ENCODE measurements at regions not wholly inside any gene's neighbourhood (a gene's known extent, or its start where the extent isn't known, plus 50 kb on each side); places are given as distances from the start of the nearest gene placed in this dataset.

- no TSS peak for BruUV-seq (replicated peaks)
- intact Hi-C loops (cut with micrococcal nuclease) = no loop called here
- DNase-seq (ENCODE audit: unreplicated experiment) = no peak
- Mint-ChIP-seq H3K4me1 (ENCODE audit: insufficient read depth, unreplicated experiment) (no peaks in the 10 kb centered on the region), H3K27me3 (ENCODE audit: insufficient read depth, unreplicated experiment) (peaks cover 55% of the 10 kb centered on the region), H3K27ac (ENCODE audit: low read depth, unreplicated experiment) (no peak overlapping the region), H3K4me3 (ENCODE audit: unreplicated experiment) (no peak overlapping the region), H3K9me3 (ENCODE audit: unreplicated experiment) (no peaks in the 10 kb centered on the region), H3K36me3 (ENCODE audit: insufficient read depth, unreplicated experiment) (no peaks in the 10 kb centered on the region)
- POLR2A ChIA-PET = no interaction called here
- CTCF ChIA-PET = interaction anchor here (0.9 to 1.5 kb wide), 3 partner anchors 38 to 464 kb away, joined by 3 to 4 read pairs (median 3); no protein-coding TSS in a partner anchor
- no peak for TF ChIP-seq CTCF (IDR thresholded peaks at IDR 0.05; ENCODE audit: unreplicated experiment)
Measured at GRCh38 chr3:34219556-34219955, 421.1 kb downstream of the PDCD6IP start.

GRCh38 chr3:34225821-34226366 is 427.5 kb downstream of the PDCD6IP start:
- no peak overlapping the region for H3K27ac Mint-ChIP-seq (ENCODE audit: low read depth, unreplicated experiment)
- no peaks in the 10 kb centered on the region for H3K4me1 Mint-ChIP-seq (ENCODE audit: insufficient read depth, unreplicated experiment)
- H3K9me3 Mint-ChIP-seq (ENCODE audit: unreplicated experiment) = no peaks in the 10 kb centered on the region
- intact Hi-C loops (cut with micrococcal nuclease) = no loop called here
- no peak for DNase-seq (ENCODE audit: unreplicated experiment)
- peaks cover 19% of the 10 kb centered on the region for H3K27me3 Mint-ChIP-seq (ENCODE audit: insufficient read depth, unreplicated experiment)
- no peaks in the 10 kb centered on the region for H3K36me3 Mint-ChIP-seq (ENCODE audit: insufficient read depth, unreplicated experiment)
- TF ChIP-seq CTCF (IDR thresholded peaks at IDR 0.05; ENCODE audit: unreplicated experiment) = no peak
- CTCF ChIA-PET = no interaction called here
- no TSS peak for BruUV-seq (replicated peaks)
- no peak overlapping the region for H3K4me3 Mint-ChIP-seq (ENCODE audit: unreplicated experiment)
- POLR2A ChIA-PET = no interaction called here

- ChIA-PET POLR2A (no interaction called here), CTCF (interaction anchor here (0.6 to 2.2 kb wide), 5 partner anchors 15 to 260 kb away, joined by 3 to 12 read pairs (median 3); no protein-coding TSS in a partner anchor)
- TF ChIP-seq CTCF (IDR thresholded peaks at IDR 0.05; ENCODE audit: unreplicated experiment) = no peak
- no peaks in the 10 kb centered on the region for H3K9me3 Mint-ChIP-seq (ENCODE audit: unreplicated experiment)
- H3K36me3 Mint-ChIP-seq (ENCODE audit: insufficient read depth, unreplicated experiment) = no peaks in the 10 kb centered on the region
- H3K27ac Mint-ChIP-seq (ENCODE audit: low read depth, unreplicated experiment) = no peak overlapping the region
- H3K4me1 Mint-ChIP-seq (ENCODE audit: insufficient read depth, unreplicated experiment) = no peaks in the 10 kb centered on the region
- DNase-seq (ENCODE audit: unreplicated experiment) = no peak
- H3K27me3 Mint-ChIP-seq (ENCODE audit: insufficient read depth, unreplicated experiment) = no peaks in the 10 kb centered on the region
- intact Hi-C loops (cut with micrococcal nuclease) = no loop called here
- H3K4me3 Mint-ChIP-seq (ENCODE audit: unreplicated experiment) = no peak overlapping the region
- no TSS peak for BruUV-seq (replicated peaks)
Measured at GRCh38 chr3:34229876-34230275, 431.4 kb downstream of the PDCD6IP start.

- H3K27ac Mint-ChIP-seq (ENCODE audit: low read depth, unreplicated experiment) = no peak overlapping the region
- ChIA-PET CTCF (no interaction called here), POLR2A (no interaction called here)
- no TSS peak for BruUV-seq (replicated peaks)
- H3K27me3 Mint-ChIP-seq (ENCODE audit: insufficient read depth, unreplicated experiment) = peaks cover 40% of the 10 kb centered on the region
- H3K36me3 Mint-ChIP-seq (ENCODE audit: insufficient read depth, unreplicated experiment) = no peaks in the 10 kb centered on the region
- DNase-seq (ENCODE audit: unreplicated experiment) = no peak
- no peak for TF ChIP-seq CTCF (IDR thresholded peaks at IDR 0.05; ENCODE audit: unreplicated experiment)
- no peaks in the 10 kb centered on the region for H3K9me3 Mint-ChIP-seq (ENCODE audit: unreplicated experiment)
- H3K4me3 Mint-ChIP-seq (ENCODE audit: unreplicated experiment) = no peak overlapping the region
- intact Hi-C loops (cut with micrococcal nuclease) = no loop called here
- H3K4me1 Mint-ChIP-seq (ENCODE audit: insufficient read depth, unreplicated experiment) = no peaks in the 10 kb centered on the region
Measured at GRCh38 chr3:34235096-34235495, 436.7 kb downstream of the PDCD6IP start.
